Tibial nerve (tissue), 4 donors: ENCODE measurements at regions not wholly inside any gene's neighbourhood (a gene's known extent, or its start where the extent isn't known, plus 50 kb on each side); places are given as distances from the start of the nearest gene placed in this dataset. TPM values are rescaled to one million over a fixed set of nuclear protein-coding genes. Genes with fewer than 3 reads are reported as not detected.
"Not testable (repeated sequence)": the region's sequence is repeated elsewhere in the genome, so short reads cannot be mapped to it uniquely, and the experiment has no call there.

Source experiments
- DNase-seq, 2 donors: peaks; one replicate each; pipeline ENCODE4 v3.0.0-alpha.2; 2019; ENCODE audit warnings: low spot score in 2 of 2
- H3K27ac ChIP-seq, 4 donors: fragments of 200-600 bp; sonication (generic) in 3 of 4; one replicate each; pipeline ENCODE4 v1.5.1; 2017 to 2019; ENCODE audit warnings: mild to moderate bottlenecking in 1 of 4
- H3K27me3 ChIP-seq, 2 donors: fragments of 200-600 bp; sonication (generic) in 1 of 2; one replicate each; pipeline versions ENCODE4 v1.5.1 to v1.6.0; 2017 to 2019
- H3K36me3 ChIP-seq, 3 donors: fragments of 200-600 bp; sonication (generic); one replicate each; pipeline ENCODE4 v1.5.1; 2018 to 2019
- H3K4me1 ChIP-seq, 4 donors: fragments of 200-600 bp; sonication (generic) in 3 of 4; one replicate each; pipeline ENCODE4 v1.5.1; 2017 to 2019
- H3K4me3 ChIP-seq, 4 donors: fragments of 200-600 bp; sonication (generic) in 3 of 4; one replicate each; pipeline ENCODE4 v1.5.1; 2017 to 2019; ENCODE audit warnings: mild to moderate bottlenecking in 1 of 4, moderate library complexity in 1 of 4
- H3K9me3 ChIP-seq, 4 donors: fragments of 200-600 bp; sonication (generic) in 3 of 4; one replicate each; pipeline ENCODE4 v1.5.1; 2017 to 2019
- CTCF ChIP-seq, 5 experiments: fragments of 200-600 bp in 3 of 5; fragments of 450-650 bp in 2 of 5; sonication (generic) in 3 of 5; IDR thresholded peaks; one replicate each; pipeline ENCODE4 v1.5.1; 2016 to 2019; ENCODE audit warnings: antibody characterized with exemption in 5 of 5, mild to moderate bottlenecking in 3 of 5, moderate library complexity in 2 of 5
- EP300 ChIP-seq, 2 donors: sonication (generic); formaldehyde crosslinking; IDR thresholded peaks; one replicate each; pipeline ENCODE4 v1.6.1; 2017; ENCODE audit warnings: antibody characterized with exemption in 2 of 2, mild to moderate bottlenecking in 1 of 2
- POLR2A ChIP-seq, 2 donors: fragments of 450-650 bp; IDR thresholded peaks; one replicate each; pipeline ENCODE4 v1.6.1; 2017; ENCODE audit warnings: antibody characterized with exemption in 2 of 2, mild to moderate bottlenecking in 2 of 2, moderate library complexity in 2 of 2
- WGBS, 2 donors: methylation state at CpG; one replicate each; pipeline ENCODE4 v1.1.5; 2018; 5-methylcytosine and 5-hydroxymethylcytosine counted together
- small RNA-seq: library from RNA; depleted of rRNA; stranded (forward); fragments of <200 nt; gene quantifications from one replicate; pipeline ENCODE3, GENCODE V24; 2016

- Histone ChIP-seq H3K27ac (no peak overlapping the region), H3K36me3 (no peaks in the 10 kb centered on the region), H3K4me3 (no peak overlapping the region), H3K27me3 (no peaks in the 10 kb centered on the region), H3K4me1 (peaks cover 0 to 3% (median 0%) of the 10 kb centered on the region in 4 donors), H3K9me3 (no peaks in the 10 kb centered on the region)
- no peak for DNase-seq
- TF ChIP-seq EP300 (IDR thresholded peaks at IDR 0.05): no peak
- TF ChIP-seq POLR2A (IDR thresholded peaks at IDR 0.05): no peak
- no peak for TF ChIP-seq CTCF (IDR thresholded peaks at IDR 0.05)
- 71 to 76% methylated on average over 7 of the region's 7 CpGs for WGBS, 2 donors
These were observed 58.4 kb upstream of the NEIL3 start for GRCh38 chr4:177251237-177251636.

GRCh38 chr4:177255359-177255758, 54.3 kb upstream of the NEIL3 start:
- Histone ChIP-seq H3K9me3 (no peaks in the 10 kb centered on the region), H3K4me3 (no peak overlapping the region), H3K4me1 (no peaks in the 10 kb centered on the region), H3K36me3 (no peaks in the 10 kb centered on the region), H3K27me3 (no peaks in the 10 kb centered on the region), H3K27ac (no peak overlapping the region)
- DNase-seq: no peak
- TF ChIP-seq CTCF (IDR thresholded peaks at IDR 0.05): no peak
- no peak for TF ChIP-seq POLR2A (IDR thresholded peaks at IDR 0.05)
- no peak for TF ChIP-seq EP300 (IDR thresholded peaks at IDR 0.05)
- WGBS, 2 donors: 71 to 73% methylated on average over 2 of the region's 2 CpGs

GRCh38 chr4:177256950-177257349, 52.7 kb upstream of the NEIL3 start:
- H3K36me3 ChIP-seq: no peaks in the 10 kb centered on the region
- H3K4me3 ChIP-seq: no peak overlapping the region
- DNase-seq: no peak
- no peaks in the 10 kb centered on the region for H3K27me3 ChIP-seq
- no peak overlapping the region for H3K27ac ChIP-seq
- H3K4me1 ChIP-seq: no peaks in the 10 kb centered on the region
- H3K9me3 ChIP-seq: no peaks in the 10 kb centered on the region
- WGBS, 2 donors: 74 to 83% methylated on average over 6 of the region's 6 CpGs
- TF ChIP-seq CTCF (IDR thresholded peaks at IDR 0.05) (no peak), EP300 (IDR thresholded peaks at IDR 0.05) (no peak), POLR2A (IDR thresholded peaks at IDR 0.05) (no peak)

- DNase-seq, H3K36me3 ChIP-seq, H3K27me3 ChIP-seq, H3K27ac ChIP-seq, H3K4me1 ChIP-seq, H3K4me3 ChIP-seq, H3K9me3 ChIP-seq: not testable (repeated sequence)
- 80 to 81% methylated on average over 2 of the region's 2 CpGs for WGBS, 2 donors
These were observed 50.2 kb upstream of the NEIL3 start for GRCh38 chr4:177259466-177259865.

Small RNA genes lying in the stretch of these regions (small RNA-seq; reads per million reads assigned to genes)
- gene RN7SKP136: not detected
